Suprapubic skin (tissue), 3 donors: ENCODE measurements at regions not wholly inside any gene's neighbourhood (a gene's known extent, or its start where the extent isn't known, plus 50 kb on each side); places are given as distances from the start of the nearest gene placed in this dataset.

ENCODE experiments used
- CTCF ChIP-seq, 2 donors: fragments of 200-600 bp in 1 of 2; fragments of 450-650 bp in 1 of 2; sonication (generic) in 1 of 2; IDR thresholded peaks; one replicate each; pipeline ENCODE4 v1.5.1; 2016 to 2019; ENCODE audit warnings: antibody characterized with exemption in 2 of 2, mild to moderate bottlenecking in 1 of 2, moderate library complexity in 1 of 2
- EP300 ChIP-seq: sonication (generic); formaldehyde crosslinking; IDR thresholded peaks from one replicate; pipeline ENCODE4 v1.6.1; 2017; ENCODE audit warnings: antibody characterized with exemption
- POLR2A ChIP-seq, 2 donors: fragments of 450-650 bp; IDR thresholded peaks; one replicate each; pipeline ENCODE4 v1.6.1; 2017; ENCODE audit warnings: antibody characterized with exemption in 2 of 2, mild to moderate bottlenecking in 2 of 2, moderate library complexity in 2 of 2

- TF ChIP-seq CTCF (IDR thresholded peaks at IDR 0.05) (no peak), POLR2A (IDR thresholded peaks at IDR 0.05) (no peak), EP300 (no peak)
Measured at GRCh38 chr1:188903241-188903640, 1574.4 kb downstream of the BRINP3 start.
